Uterus (tissue), 2 donors: ENCODE measurements at regions not wholly inside any gene's neighbourhood (a gene's known extent, or its start where the extent isn't known, plus 50 kb on each side); places are given as distances from the start of the nearest gene placed in this dataset.

Experiments
- POLR2A ChIP-seq, 2 donors: fragments of 450-650 bp; IDR thresholded peaks; one replicate each; pipeline ENCODE4 v1.6.1; 2016; ENCODE audit warnings: antibody characterized with exemption in 2 of 2, mild to moderate bottlenecking in 1 of 2, moderate library complexity in 1 of 2
- TF ChIP-seq, protein P1 (sequence below), 4 experiments: fragments of 200-600 bp in 2 of 4; fragments of 450-650 bp in 2 of 4; sonication (generic) in 2 of 4; IDR thresholded peaks; one replicate each; pipeline ENCODE4 v1.5.1; 2016 to 2019; ENCODE audit warnings: antibody characterized with exemption in 4 of 4, mild to moderate bottlenecking in 2 of 4, moderate library complexity in 1 of 4

GRCh38 chr7:106763717-106764116 lies 101.4 kb upstream of the PIK3CG start:
- TF ChIP-seq POLR2A (IDR thresholded peaks at IDR 0.05), result no peak
- TF ChIP-seq, protein P1, sequence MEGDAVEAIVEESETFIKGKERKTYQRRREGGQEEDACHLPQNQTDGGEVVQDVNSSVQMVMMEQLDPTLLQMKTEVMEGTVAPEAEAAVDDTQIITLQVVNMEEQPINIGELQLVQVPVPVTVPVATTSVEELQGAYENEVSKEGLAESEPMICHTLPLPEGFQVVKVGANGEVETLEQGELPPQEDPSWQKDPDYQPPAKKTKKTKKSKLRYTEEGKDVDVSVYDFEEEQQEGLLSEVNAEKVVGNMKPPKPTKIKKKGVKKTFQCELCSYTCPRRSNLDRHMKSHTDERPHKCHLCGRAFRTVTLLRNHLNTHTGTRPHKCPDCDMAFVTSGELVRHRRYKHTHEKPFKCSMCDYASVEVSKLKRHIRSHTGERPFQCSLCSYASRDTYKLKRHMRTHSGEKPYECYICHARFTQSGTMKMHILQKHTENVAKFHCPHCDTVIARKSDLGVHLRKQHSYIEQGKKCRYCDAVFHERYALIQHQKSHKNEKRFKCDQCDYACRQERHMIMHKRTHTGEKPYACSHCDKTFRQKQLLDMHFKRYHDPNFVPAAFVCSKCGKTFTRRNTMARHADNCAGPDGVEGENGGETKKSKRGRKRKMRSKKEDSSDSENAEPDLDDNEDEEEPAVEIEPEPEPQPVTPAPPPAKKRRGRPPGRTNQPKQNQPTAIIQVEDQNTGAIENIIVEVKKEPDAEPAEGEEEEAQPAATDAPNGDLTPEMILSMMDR (IDR thresholded peaks at IDR 0.05), result no peak
